HG03432 (cell line): ENCODE measurements at regions not wholly inside any gene's neighbourhood (a gene's known extent, or its start where the extent isn't known, plus 50 kb on each side); places are given as distances from the start of the nearest gene placed in this dataset.

Experiments used
- ATAC-seq: cut with Tn5 transposase; IDR thresholded peaks from one replicate; pipeline ENCODE4 v1.9.1; 2021; ENCODE audit warnings: mild to moderate bottlenecking, moderate library complexity; ENCODE audit not compliant: unreplicated experiment

GRCh38 chr3:150074697-150075416 is 104.2 kb upstream of the PFN2 start:
- peak; percentile 66 for ATAC-seq

- ATAC-seq: peak; percentile 69
Observed at GRCh38 chr3:150074277-150074676, 103.6 kb upstream of the PFN2 start.

- ATAC-seq: no peak
Observed at GRCh38 chr3:150073513-150073912, 102.8 kb upstream of the PFN2 start.

GRCh38 chr3:150073031-150073430 is 102.3 kb upstream of the PFN2 start:
- no peak for ATAC-seq

GRCh38 chr3:150072576-150072975 is 101.9 kb upstream of the PFN2 start:
- no peak for ATAC-seq

- ATAC-seq: no peak
Observed at GRCh38 chr3:150070271-150070670, 99.6 kb upstream of the PFN2 start.

GRCh38 chr3:150069633-150070032 is 98.9 kb upstream of the PFN2 start:
- ATAC-seq: no peak

GRCh38 chr3:150069154-150069527 is 98.4 kb upstream of the PFN2 start:
- ATAC-seq: no peak

- ATAC-seq: no peak
Observed at GRCh38 chr3:150068440-150069153, 97.9 kb upstream of the PFN2 start.

GRCh38 chr3:150067561-150067960 is 96.9 kb upstream of the PFN2 start:
- no peak for ATAC-seq

GRCh38 chr3:150064971-150065370 is 94.3 kb upstream of the PFN2 start:
- no peak for ATAC-seq

- no peak for ATAC-seq
Observed at GRCh38 chr3:150063237-150063636, 92.5 kb upstream of the PFN2 start.

- ATAC-seq: no peak
Observed at GRCh38 chr3:150062492-150062891, 91.8 kb upstream of the PFN2 start.

- ATAC-seq: no peak
Observed at GRCh38 chr3:150061288-150062024, 90.8 kb upstream of the PFN2 start.

- no peak for ATAC-seq
Observed at GRCh38 chr3:150059729-150060128, 89.0 kb upstream of the PFN2 start.

- no peak for ATAC-seq
Observed at GRCh38 chr3:150059241-150059640, 88.5 kb upstream of the PFN2 start.

GRCh38 chr3:150057227-150057626 is 86.5 kb upstream of the PFN2 start:
- no peak for ATAC-seq

GRCh38 chr3:150055332-150055731 is 84.6 kb upstream of the PFN2 start:
- no peak for ATAC-seq

GRCh38 chr3:150054635-150055034 is 83.9 kb upstream of the PFN2 start:
- no peak for ATAC-seq

GRCh38 chr3:150050510-150050909 is 79.8 kb upstream of the PFN2 start:
- ATAC-seq: no peak

- no peak for ATAC-seq
Observed at GRCh38 chr3:150049317-150049716, 78.6 kb upstream of the PFN2 start.

- ATAC-seq: no peak
Observed at GRCh38 chr3:150041877-150042276, 71.2 kb upstream of the PFN2 start.
